HepG2 (cell line): ENCODE measurements at regions not wholly inside any gene's neighbourhood (a gene's known extent, or its start where the extent isn't known, plus 50 kb on each side); places are given as distances from the start of the nearest gene placed in this dataset.

Source experiments
- PREB ChIP-seq: sonication (generic); formaldehyde crosslinking; IDR thresholded peaks from 2 replicates; pipeline ENCODE4 v1.4.0; 2020; ENCODE audit warnings: missing genetic modification reagents
- ZKSCAN5 ChIP-seq: sonication (generic); formaldehyde crosslinking; IDR thresholded peaks from 2 replicates; pipeline ENCODE4 v1.5.1; 2020; ENCODE audit warnings: mild to moderate bottlenecking, missing genetic modification reagents
- TF ChIP-seq, protein P1 (sequence below): sonication (generic); formaldehyde crosslinking; IDR thresholded peaks from 2 replicates; pipeline ENCODE4 v1.5.1; 2020; ENCODE audit warnings: missing genetic modification reagents, mild to moderate bottlenecking, borderline replicate concordance

GRCh38 chr2:116877944-116878343, 936.5 kb upstream of the DDX18 start:
- TF ChIP-seq, protein P1, sequence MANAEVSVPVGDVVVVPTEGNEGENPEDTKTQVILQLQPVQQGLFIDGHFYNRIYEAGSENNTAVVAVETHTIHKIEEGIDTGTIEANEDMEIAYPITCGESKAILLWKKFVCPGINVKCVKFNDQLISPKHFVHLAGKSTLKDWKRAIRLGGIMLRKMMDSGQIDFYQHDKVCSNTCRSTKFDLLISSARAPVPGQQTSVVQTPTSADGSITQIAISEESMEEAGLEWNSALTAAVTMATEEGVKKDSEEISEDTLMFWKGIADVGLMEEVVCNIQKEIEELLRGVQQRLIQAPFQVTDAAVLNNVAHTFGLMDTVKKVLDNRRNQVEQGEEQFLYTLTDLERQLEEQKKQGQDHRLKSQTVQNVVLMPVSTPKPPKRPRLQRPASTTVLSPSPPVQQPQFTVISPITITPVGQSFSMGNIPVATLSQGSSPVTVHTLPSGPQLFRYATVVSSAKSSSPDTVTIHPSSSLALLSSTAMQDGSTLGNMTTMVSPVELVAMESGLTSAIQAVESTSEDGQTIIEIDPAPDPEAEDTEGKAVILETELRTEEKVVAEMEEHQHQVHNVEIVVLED, result no peak
- no peak for TF ChIP-seq ZKSCAN5 (CRISPR knock-in tag)
- no peak for TF ChIP-seq PREB (CRISPR knock-in tag)
